ENCODE measurements at regions not wholly inside any gene's neighbourhood (a gene's known extent, or its start where the extent isn't known, plus 50 kb on each side); places are given as distances from the start of the nearest gene placed in this dataset.
A peak's percentile ranks its signal among the peaks of the same experiment; 100 is the strongest.
"Not testable (repeated sequence)": the region's sequence is repeated elsewhere in the genome, so short reads cannot be mapped to it uniquely, and the experiment has no call there.

DNA sequence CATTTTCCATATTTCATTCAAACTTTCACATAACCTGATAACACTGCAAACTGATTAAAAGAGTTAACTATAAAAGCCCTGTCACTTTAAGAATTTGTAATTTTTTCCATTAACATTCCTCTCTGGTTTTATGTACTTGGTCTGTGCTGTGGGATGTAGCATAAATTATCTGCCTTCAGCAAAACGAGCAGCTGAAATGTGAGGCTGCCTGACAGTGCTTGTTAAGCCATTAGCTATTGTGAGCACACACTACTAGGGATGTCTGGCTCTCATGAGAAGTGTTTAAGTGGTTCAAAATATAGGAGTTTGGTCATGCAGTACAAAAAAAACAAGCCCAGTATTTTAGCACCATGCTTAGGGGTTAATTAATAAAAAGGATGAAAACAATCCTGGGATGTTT is 63.0 kb downstream of the HOXA1 start:
- peak in 3 of 6 donors; percentile 27 to 83 (median 61) for DNase-seq (ENCODE audit: low read depth in 4 of 6, low spot score in 6 of 6)
- 20% methylated on average over 1 of the region's 1 CpG for WGBS (ENCODE audit: insufficient coverage)
- no peaks in the 10 kb centered on the region for H3K27me3 ChIP-seq (ENCODE audit: control insufficient read depth, insufficient read depth, low read length)
- no peaks in the 10 kb centered on the region for H3K36me3 ChIP-seq (ENCODE audit: control insufficient read depth, insufficient read depth, low read length)
- no peak overlapping the region for H3K4me3 ChIP-seq (ENCODE audit: low read depth, low read length)
- H3K27ac ChIP-seq (ENCODE audit: low read depth, low read length): no peak overlapping the region
- no peaks in the 10 kb centered on the region for H3K9me3 ChIP-seq (ENCODE audit: control insufficient read depth, insufficient read depth, low read length)
- peaks cover 4% of the 10 kb centered on the region for H3K4me1 ChIP-seq (ENCODE audit: control insufficient read depth, insufficient read depth, low read length)

- no peaks in the 10 kb centered on the region for H3K27me3 ChIP-seq (ENCODE audit: control insufficient read depth, insufficient read depth, low read length)
- H3K4me3 ChIP-seq (ENCODE audit: low read depth, low read length): no peak overlapping the region
- peaks cover 4% of the 10 kb centered on the region for H3K4me1 ChIP-seq (ENCODE audit: control insufficient read depth, insufficient read depth, low read length)
- WGBS (ENCODE audit: insufficient coverage): no CpG with 5 or more reads among the region's 8 CpGs
- DNase-seq (ENCODE audit: low read depth in 4 of 6, low spot score in 6 of 6): peak in 1 of 6 donors; percentile 6
- no peaks in the 10 kb centered on the region for H3K9me3 ChIP-seq (ENCODE audit: control insufficient read depth, insufficient read depth, low read length)
- H3K27ac ChIP-seq (ENCODE audit: low read depth, low read length): no peak overlapping the region
- H3K36me3 ChIP-seq (ENCODE audit: control insufficient read depth, insufficient read depth, low read length): no peaks in the 10 kb centered on the region
Observed at GRCh38 chr7:27031289-27032172, 64.3 kb downstream of the HOXA1 start.

DNA sequence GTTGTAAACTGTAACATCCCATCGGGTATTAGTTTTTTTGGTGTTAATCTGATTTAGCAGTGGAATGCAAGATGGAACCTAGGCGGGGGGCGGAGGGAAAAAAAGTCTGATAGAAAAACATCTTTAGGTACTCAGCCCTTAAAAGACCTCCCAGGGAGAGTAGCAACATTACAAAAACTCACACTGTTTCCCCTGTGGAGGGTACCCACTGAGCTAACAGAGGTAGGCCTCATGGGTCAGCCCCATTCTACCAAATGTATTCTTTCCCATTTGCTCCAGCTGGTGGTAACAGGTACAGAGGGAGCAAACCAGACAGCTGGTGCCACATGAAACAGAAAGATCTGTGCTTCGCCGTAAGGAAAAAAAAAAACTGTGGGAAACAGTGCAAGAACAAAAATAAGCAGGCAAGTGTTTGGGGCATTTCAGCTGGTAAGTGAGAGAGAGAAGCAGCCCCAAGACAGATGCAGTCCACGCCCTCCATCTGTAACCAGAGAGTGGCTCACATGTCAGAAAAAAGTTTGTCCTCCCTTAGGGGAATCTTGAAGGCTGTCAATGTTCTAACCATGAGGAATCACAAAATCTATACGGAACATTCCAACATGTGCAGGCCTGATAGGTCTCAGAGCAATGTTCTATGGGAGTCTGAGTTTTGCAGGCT is 65.3 kb downstream of the HOXA1 start:
- DNase-seq (ENCODE audit: low read depth in 4 of 6, low spot score in 6 of 6): peak in 2 of 6 donors; percentile 7 to 41
- Histone ChIP-seq H3K36me3 (ENCODE audit: control insufficient read depth, insufficient read depth, low read length) (no peaks in the 10 kb centered on the region), H3K27ac (ENCODE audit: low read depth, low read length) (no peak overlapping the region), H3K4me3 (ENCODE audit: low read depth, low read length) (no peak overlapping the region), H3K4me1 (ENCODE audit: control insufficient read depth, insufficient read depth, low read length) (peaks cover 4% of the 10 kb centered on the region), H3K27me3 (ENCODE audit: control insufficient read depth, insufficient read depth, low read length) (no peaks in the 10 kb centered on the region), H3K9me3 (ENCODE audit: control insufficient read depth, insufficient read depth, low read length) (no peaks in the 10 kb centered on the region)
- 62% methylated on average over 3 of the region's 7 CpGs for WGBS (ENCODE audit: insufficient coverage)

DNA sequence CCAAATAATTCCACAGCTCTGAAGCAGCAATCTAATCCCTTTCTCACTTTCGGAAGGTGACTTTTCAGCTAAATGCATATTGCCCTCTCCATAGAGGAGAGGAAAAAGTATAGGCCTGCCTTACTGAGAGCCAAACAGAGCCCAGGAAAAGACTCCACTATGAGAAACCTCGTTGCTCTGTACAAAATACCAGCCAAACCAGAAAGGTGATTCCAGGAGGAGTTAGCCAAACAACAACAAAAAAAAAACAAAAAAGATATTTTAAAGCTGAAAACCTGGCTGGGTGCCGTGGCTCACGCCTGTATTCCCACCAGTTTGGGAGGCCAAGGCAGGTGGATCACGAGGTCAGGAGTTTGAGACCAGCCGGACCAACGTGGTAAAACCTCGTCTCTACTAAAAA is 70.5 kb downstream of the HOXA1 start:
- DNase-seq (ENCODE audit: low read depth in 4 of 6, low spot score in 6 of 6): no peak
- no peaks in the 10 kb centered on the region for H3K36me3 ChIP-seq (ENCODE audit: control insufficient read depth, insufficient read depth, low read length)
- no peak overlapping the region for H3K4me3 ChIP-seq (ENCODE audit: low read depth, low read length)
- H3K4me1 ChIP-seq (ENCODE audit: control insufficient read depth, insufficient read depth, low read length): no peaks in the 10 kb centered on the region
- no peaks in the 10 kb centered on the region for H3K27me3 ChIP-seq (ENCODE audit: control insufficient read depth, insufficient read depth, low read length)
- no CpG with 5 or more reads among the region's 8 CpGs for WGBS (ENCODE audit: insufficient coverage)
- no peak overlapping the region for H3K27ac ChIP-seq (ENCODE audit: low read depth, low read length)
- no peaks in the 10 kb centered on the region for H3K9me3 ChIP-seq (ENCODE audit: control insufficient read depth, insufficient read depth, low read length)

- no peak overlapping the region for H3K27ac ChIP-seq (ENCODE audit: low read depth, low read length)
- no peaks in the 10 kb centered on the region for H3K27me3 ChIP-seq (ENCODE audit: control insufficient read depth, insufficient read depth, low read length)
- H3K9me3 ChIP-seq (ENCODE audit: control insufficient read depth, insufficient read depth, low read length): peaks cover 5% of the 10 kb centered on the region
- H3K36me3 ChIP-seq (ENCODE audit: control insufficient read depth, insufficient read depth, low read length): no peaks in the 10 kb centered on the region
- WGBS (ENCODE audit: insufficient coverage): no CpG with 5 or more reads among the region's 3 CpGs
- no peak overlapping the region for H3K4me3 ChIP-seq (ENCODE audit: low read depth, low read length)
- H3K4me1 ChIP-seq (ENCODE audit: control insufficient read depth, insufficient read depth, low read length): no peaks in the 10 kb centered on the region
- DNase-seq (ENCODE audit: low read depth in 4 of 6, low spot score in 6 of 6): no peak
Observed at GRCh38 chr7:27010068-27010467, 85.7 kb downstream of the HOXA1 start.

- WGBS (ENCODE audit: insufficient coverage): 88% methylated on average over 6 of the region's 6 CpGs
- H3K36me3 ChIP-seq (ENCODE audit: control insufficient read depth, insufficient read depth, low read length): no peaks in the 10 kb centered on the region
- H3K27me3 ChIP-seq (ENCODE audit: control insufficient read depth, insufficient read depth, low read length): no peaks in the 10 kb centered on the region
- H3K27ac ChIP-seq (ENCODE audit: low read depth, low read length): no peak overlapping the region
- H3K9me3 ChIP-seq (ENCODE audit: control insufficient read depth, insufficient read depth, low read length): peaks cover 3% of the 10 kb centered on the region
- no peaks in the 10 kb centered on the region for H3K4me1 ChIP-seq (ENCODE audit: control insufficient read depth, insufficient read depth, low read length)
- DNase-seq (ENCODE audit: low read depth in 4 of 6, low spot score in 6 of 6): no peak
- no peak overlapping the region for H3K4me3 ChIP-seq (ENCODE audit: low read depth, low read length)
Observed at GRCh38 chr7:27000496-27000895, 95.3 kb downstream of the HOXA1 start.

DNA sequence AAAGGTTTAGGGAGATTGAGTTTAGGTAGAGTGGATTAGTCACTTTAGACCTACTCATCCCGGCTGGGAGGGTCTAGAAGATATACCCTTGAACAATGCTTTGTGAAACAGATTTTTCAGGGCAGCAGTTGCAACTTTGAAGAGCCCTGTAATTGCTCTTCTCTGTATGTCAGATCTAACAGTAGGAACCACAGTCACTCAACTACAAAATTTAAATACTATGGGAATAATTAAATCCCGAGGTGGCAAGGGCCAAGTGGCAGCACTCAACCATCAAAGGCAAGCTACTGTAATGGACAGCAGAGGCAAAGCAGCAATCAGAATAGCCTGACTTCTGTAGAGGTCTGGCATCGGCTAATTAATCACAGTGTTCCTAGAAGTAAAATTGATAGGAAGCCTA is 97.5 kb downstream of the HOXA1 start:
- H3K9me3 ChIP-seq (ENCODE audit: control insufficient read depth, insufficient read depth, low read length); DNase-seq (ENCODE audit: low read depth in 4 of 6, low spot score in 6 of 6); H3K4me3 ChIP-seq (ENCODE audit: low read depth, low read length); H3K27ac ChIP-seq (ENCODE audit: low read depth, low read length); H3K4me1 ChIP-seq (ENCODE audit: control insufficient read depth, insufficient read depth, low read length); H3K36me3 ChIP-seq (ENCODE audit: control insufficient read depth, insufficient read depth, low read length); H3K27me3 ChIP-seq (ENCODE audit: control insufficient read depth, insufficient read depth, low read length): not testable (repeated sequence)
- no CpG with 5 or more reads among the region's 3 CpGs for WGBS (ENCODE audit: insufficient coverage)

DNA sequence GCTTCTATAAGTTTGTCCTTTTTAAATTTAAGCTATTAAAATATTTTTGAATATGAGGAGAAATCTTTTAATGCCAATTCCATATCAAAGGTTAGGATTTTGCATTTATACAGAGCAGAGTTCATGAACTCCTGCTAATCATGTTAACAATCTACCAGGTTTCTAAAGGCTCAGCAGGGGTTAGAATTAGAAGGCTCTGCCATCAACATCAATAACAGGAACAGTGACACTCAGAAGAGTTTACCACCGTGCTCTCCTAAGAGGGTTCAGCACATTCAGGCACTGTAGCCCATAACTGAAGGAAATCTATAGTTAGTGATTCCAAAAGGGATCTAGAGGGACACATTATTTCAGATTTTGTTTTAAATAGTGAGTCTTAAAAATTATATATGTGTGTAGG is 100.1 kb downstream of the HOXA1 start:
- H3K4me1 ChIP-seq (ENCODE audit: control insufficient read depth, insufficient read depth, low read length): no peaks in the 10 kb centered on the region
- peak in 1 of 6 donors; percentile 8 for DNase-seq (ENCODE audit: low read depth in 4 of 6, low spot score in 6 of 6)
- no peaks in the 10 kb centered on the region for H3K27me3 ChIP-seq (ENCODE audit: control insufficient read depth, insufficient read depth, low read length)
- H3K9me3 ChIP-seq (ENCODE audit: control insufficient read depth, insufficient read depth, low read length): peaks cover 3% of the 10 kb centered on the region
- no CpG with 5 or more reads among the region's 1 CpG for WGBS (ENCODE audit: insufficient coverage)
- H3K4me3 ChIP-seq (ENCODE audit: low read depth, low read length): no peak overlapping the region
- no peaks in the 10 kb centered on the region for H3K36me3 ChIP-seq (ENCODE audit: control insufficient read depth, insufficient read depth, low read length)
- no peak overlapping the region for H3K27ac ChIP-seq (ENCODE audit: low read depth, low read length)

GRCh38 chr7:26993816-26994810 is 101.7 kb downstream of the HOXA1 start:
- no peak overlapping the region for H3K4me3 ChIP-seq (ENCODE audit: low read depth, low read length)
- H3K27ac ChIP-seq (ENCODE audit: low read depth, low read length): no peak overlapping the region
- no peak for DNase-seq (ENCODE audit: low read depth in 4 of 6, low spot score in 6 of 6)
- H3K4me1 ChIP-seq (ENCODE audit: control insufficient read depth, insufficient read depth, low read length): no peaks in the 10 kb centered on the region
- H3K27me3 ChIP-seq (ENCODE audit: control insufficient read depth, insufficient read depth, low read length): no peaks in the 10 kb centered on the region
- WGBS (ENCODE audit: insufficient coverage): 60% methylated on average over 3 of the region's 3 CpGs
- H3K9me3 ChIP-seq (ENCODE audit: control insufficient read depth, insufficient read depth, low read length): peaks cover 3% of the 10 kb centered on the region
- H3K36me3 ChIP-seq (ENCODE audit: control insufficient read depth, insufficient read depth, low read length): no peaks in the 10 kb centered on the region
